ENCODE measurements at regions not wholly inside any gene's neighbourhood (a gene's known extent, or its start where the extent isn't known, plus 50 kb on each side); places are given as distances from the start of the nearest gene placed in this dataset.
"Not testable (repeated sequence)": the region's sequence is repeated elsewhere in the genome, so short reads cannot be mapped to it uniquely, and the experiment has no call there.

- no peak for DNase-seq
Measured at GRCh38 chr1:78250201-78250600, 204.4 kb downstream of the GIPC2 start.

- peak; percentile 88 for DNase-seq
Measured at GRCh38 chr1:78254517-78254916, 208.8 kb downstream of the GIPC2 start.

- DNase-seq: no peak
Measured at GRCh38 chr1:78255383-78255782, 209.6 kb downstream of the GIPC2 start.

- DNase-seq: peak; percentile 47
Measured at GRCh38 chr1:78255846-78256245, 210.1 kb downstream of the GIPC2 start.

GRCh38 chr1:78263459-78263858 lies 217.7 kb downstream of the GIPC2 start:
- DNase-seq: no peak

GRCh38 chr1:78263946-78264345 lies 218.2 kb downstream of the GIPC2 start:
- no peak for DNase-seq

GRCh38 chr1:78267513-78268218 lies 221.9 kb downstream of the GIPC2 start:
- no peak for DNase-seq

GRCh38 chr1:78269591-78269990 lies 221.2 kb upstream of the PTGFR start:
- DNase-seq: peak; percentile 72

- DNase-seq: not testable (repeated sequence)
Measured at GRCh38 chr1:78271423-78271822, 219.4 kb upstream of the PTGFR start.

GRCh38 chr1:78274814-78275213 lies 216.0 kb upstream of the PTGFR start:
- peak; percentile 90 for DNase-seq

GRCh38 chr1:78275456-78275855 lies 215.3 kb upstream of the PTGFR start:
- peak; percentile 87 for DNase-seq

- peak; percentile 49 for DNase-seq
Measured at GRCh38 chr1:78275906-78276685, 214.7 kb upstream of the PTGFR start.

GRCh38 chr1:78277253-78277652 lies 213.5 kb upstream of the PTGFR start:
- peak; percentile 83 for DNase-seq

- peak; percentile 96 for DNase-seq
Measured at GRCh38 chr1:78279051-78279450, 211.7 kb upstream of the PTGFR start.

- no peak for DNase-seq
Measured at GRCh38 chr1:78280626-78281025, 210.1 kb upstream of the PTGFR start.

- no peak for DNase-seq
Measured at GRCh38 chr1:78281580-78281979, 209.2 kb upstream of the PTGFR start.

GRCh38 chr1:78283691-78284090 lies 207.1 kb upstream of the PTGFR start:
- no peak for DNase-seq

- DNase-seq: no peak
Measured at GRCh38 chr1:78284354-78284753, 206.4 kb upstream of the PTGFR start.

GRCh38 chr1:78286686-78287085 lies 204.1 kb upstream of the PTGFR start:
- DNase-seq: peak; percentile 55

GRCh38 chr1:78289603-78290002 lies 201.2 kb upstream of the PTGFR start:
- DNase-seq: peak; percentile 67

- DNase-seq: peak; percentile 70
Measured at GRCh38 chr1:78291418-78291817, 199.4 kb upstream of the PTGFR start.

- DNase-seq: no peak
Measured at GRCh38 chr1:78291872-78292271, 198.9 kb upstream of the PTGFR start.

GRCh38 chr1:78292361-78292760 lies 198.4 kb upstream of the PTGFR start:
- DNase-seq: peak; percentile 80

- no peak for DNase-seq
Measured at GRCh38 chr1:78297836-78298235, 192.9 kb upstream of the PTGFR start.

All from fibroblast of skin of abdomen (primary cell).